ENCODE measurements at regions not wholly inside any gene's neighbourhood (a gene's known extent, or its start where the extent isn't known, plus 50 kb on each side); places are given as distances from the start of the nearest gene placed in this dataset.
A peak's percentile ranks its signal among the peaks of the same experiment; 100 is the strongest.
"Not testable (repeated sequence)": the region's sequence is repeated elsewhere in the genome, so short reads cannot be mapped to it uniquely, and the experiment has no call there.

GRCh38 chr6:9056556-9056955 is 621.2 kb upstream of the SLC35B3 start:
- H3K9me3 ChIP-seq (ENCODE audit: control insufficient read depth in 5 of 5, low read length in 5 of 5), result no peaks in the 10 kb centered on the region
- no peaks in the 10 kb centered on the region for H3K36me3 ChIP-seq (ENCODE audit: control insufficient read depth in 5 of 5, insufficient read depth in 5 of 5, low read length in 5 of 5)
- no peaks in the 10 kb centered on the region for H3K4me1 ChIP-seq (ENCODE audit: control insufficient read depth in 5 of 5, insufficient read depth in 5 of 5, low read length in 5 of 5)
- no peaks in the 10 kb centered on the region for H3K27me3 ChIP-seq (ENCODE audit: control insufficient read depth in 5 of 5, insufficient read depth in 4 of 5, low read length in 5 of 5)
- no peak overlapping the region for H3K9ac ChIP-seq (ENCODE audit: low read length in 5 of 5)
- no peak overlapping the region for H3K27ac ChIP-seq (ENCODE audit: low read depth, low read length)
- H3K4me3 ChIP-seq (ENCODE audit: low read depth in 1 of 5, low read length in 5 of 5), result no peak overlapping the region

- Histone ChIP-seq H3K36me3 (ENCODE audit: control insufficient read depth in 5 of 5, insufficient read depth in 5 of 5, low read length in 5 of 5) (no peaks in the 10 kb centered on the region), H3K4me3 (ENCODE audit: low read depth in 1 of 5, low read length in 5 of 5) (no peak overlapping the region), H3K9ac (ENCODE audit: low read length in 5 of 5) (no peak overlapping the region), H3K27me3 (ENCODE audit: control insufficient read depth in 5 of 5, insufficient read depth in 4 of 5, low read length in 5 of 5) (no peaks in the 10 kb centered on the region), H3K27ac (ENCODE audit: low read depth, low read length) (no peak overlapping the region), H3K4me1 (ENCODE audit: control insufficient read depth in 5 of 5, insufficient read depth in 5 of 5, low read length in 5 of 5) (no peaks in the 10 kb centered on the region), H3K9me3 (ENCODE audit: control insufficient read depth in 5 of 5, low read length in 5 of 5) (no peaks in the 10 kb centered on the region)
Observed at GRCh38 chr6:9044426-9044825, 609.1 kb upstream of the SLC35B3 start.

GRCh38 chr6:9040718-9041117 is 605.4 kb upstream of the SLC35B3 start:
- H3K9me3 ChIP-seq (ENCODE audit: control insufficient read depth in 5 of 5, low read length in 5 of 5), result no peaks in the 10 kb centered on the region
- no peak overlapping the region for H3K4me3 ChIP-seq (ENCODE audit: low read depth in 1 of 5, low read length in 5 of 5)
- H3K27me3 ChIP-seq (ENCODE audit: control insufficient read depth in 5 of 5, insufficient read depth in 4 of 5, low read length in 5 of 5), result no peaks in the 10 kb centered on the region
- no peaks in the 10 kb centered on the region for H3K4me1 ChIP-seq (ENCODE audit: control insufficient read depth in 5 of 5, insufficient read depth in 5 of 5, low read length in 5 of 5)
- H3K27ac ChIP-seq (ENCODE audit: low read depth, low read length), result no peak overlapping the region
- H3K9ac ChIP-seq (ENCODE audit: low read length in 5 of 5), result no peak overlapping the region
- H3K36me3 ChIP-seq (ENCODE audit: control insufficient read depth in 5 of 5, insufficient read depth in 5 of 5, low read length in 5 of 5), result no peaks in the 10 kb centered on the region

- no peaks in the 10 kb centered on the region for H3K4me1 ChIP-seq (ENCODE audit: control insufficient read depth in 5 of 5, insufficient read depth in 5 of 5, low read length in 5 of 5)
- no peaks in the 10 kb centered on the region for H3K9me3 ChIP-seq (ENCODE audit: control insufficient read depth in 5 of 5, low read length in 5 of 5)
- no peak overlapping the region for H3K27ac ChIP-seq (ENCODE audit: low read depth, low read length)
- no peak overlapping the region for H3K9ac ChIP-seq (ENCODE audit: low read length in 5 of 5)
- no peak overlapping the region for H3K4me3 ChIP-seq (ENCODE audit: low read depth in 1 of 5, low read length in 5 of 5)
- no peaks in the 10 kb centered on the region for H3K36me3 ChIP-seq (ENCODE audit: control insufficient read depth in 5 of 5, insufficient read depth in 5 of 5, low read length in 5 of 5)
- no peaks in the 10 kb centered on the region for H3K27me3 ChIP-seq (ENCODE audit: control insufficient read depth in 5 of 5, insufficient read depth in 4 of 5, low read length in 5 of 5)
Observed at GRCh38 chr6:9039258-9039657, 603.9 kb upstream of the SLC35B3 start.

GRCh38 chr6:9028086-9028485 is 592.7 kb upstream of the SLC35B3 start:
- no peak overlapping the region for H3K9ac ChIP-seq (ENCODE audit: low read length in 5 of 5)
- H3K27ac ChIP-seq (ENCODE audit: low read depth, low read length), result no peak overlapping the region
- peaks cover 0 to 2% (median 0%) of the 10 kb centered on the region in 5 donors for H3K4me1 ChIP-seq (ENCODE audit: control insufficient read depth in 5 of 5, insufficient read depth in 5 of 5, low read length in 5 of 5)
- H3K27me3 ChIP-seq (ENCODE audit: control insufficient read depth in 5 of 5, insufficient read depth in 4 of 5, low read length in 5 of 5), result peaks cover 0 to 7% (median 0%) of the 10 kb centered on the region in 5 donors
- H3K36me3 ChIP-seq (ENCODE audit: control insufficient read depth in 5 of 5, insufficient read depth in 5 of 5, low read length in 5 of 5), result no peaks in the 10 kb centered on the region
- peaks cover 0 to 5% (median 3%) of the 10 kb centered on the region in 5 donors for H3K9me3 ChIP-seq (ENCODE audit: control insufficient read depth in 5 of 5, low read length in 5 of 5)
- no peak overlapping the region for H3K4me3 ChIP-seq (ENCODE audit: low read depth in 1 of 5, low read length in 5 of 5)

- peaks cover 0 to 5% (median 3%) of the 10 kb centered on the region in 5 donors for H3K9me3 ChIP-seq (ENCODE audit: control insufficient read depth in 5 of 5, low read length in 5 of 5)
- no peak overlapping the region for H3K27ac ChIP-seq (ENCODE audit: low read depth, low read length)
- H3K4me3 ChIP-seq (ENCODE audit: low read depth in 1 of 5, low read length in 5 of 5), result no peak overlapping the region
- H3K27me3 ChIP-seq (ENCODE audit: control insufficient read depth in 5 of 5, insufficient read depth in 4 of 5, low read length in 5 of 5), result peaks cover 0 to 7% (median 0%) of the 10 kb centered on the region in 5 donors
- peaks cover 0 to 2% (median 0%) of the 10 kb centered on the region in 5 donors for H3K4me1 ChIP-seq (ENCODE audit: control insufficient read depth in 5 of 5, insufficient read depth in 5 of 5, low read length in 5 of 5)
- H3K36me3 ChIP-seq (ENCODE audit: control insufficient read depth in 5 of 5, insufficient read depth in 5 of 5, low read length in 5 of 5), result no peaks in the 10 kb centered on the region
- H3K9ac ChIP-seq (ENCODE audit: low read length in 5 of 5), result no peak overlapping the region
Observed at GRCh38 chr6:9025796-9026394, 590.5 kb upstream of the SLC35B3 start.

- Histone ChIP-seq H3K27ac (ENCODE audit: low read depth, low read length) (no peak overlapping the region), H3K9me3 (ENCODE audit: control insufficient read depth in 5 of 5, low read length in 5 of 5) (peaks cover 0 to 5% (median 2%) of the 10 kb centered on the region in 5 donors), H3K9ac (ENCODE audit: low read length in 5 of 5) (no peak overlapping the region), H3K4me3 (ENCODE audit: low read depth in 1 of 5, low read length in 5 of 5) (peak overlapping the region in 2 of 5 donors; percentile 33 to 59), H3K27me3 (ENCODE audit: control insufficient read depth in 5 of 5, insufficient read depth in 4 of 5, low read length in 5 of 5) (peaks cover 0 to 7% (median 0%) of the 10 kb centered on the region in 5 donors), H3K4me1 (ENCODE audit: control insufficient read depth in 5 of 5, insufficient read depth in 5 of 5, low read length in 5 of 5) (peaks cover 0 to 2% (median 0%) of the 10 kb centered on the region in 5 donors), H3K36me3 (ENCODE audit: control insufficient read depth in 5 of 5, insufficient read depth in 5 of 5, low read length in 5 of 5) (no peaks in the 10 kb centered on the region)
Observed at GRCh38 chr6:9025228-9025627, 589.9 kb upstream of the SLC35B3 start.

- not testable (repeated sequence) for H3K27me3 ChIP-seq (ENCODE audit: control insufficient read depth in 5 of 5, insufficient read depth in 4 of 5, low read length in 5 of 5); H3K4me3 ChIP-seq (ENCODE audit: low read depth in 1 of 5, low read length in 5 of 5); H3K36me3 ChIP-seq (ENCODE audit: control insufficient read depth in 5 of 5, insufficient read depth in 5 of 5, low read length in 5 of 5); H3K9me3 ChIP-seq (ENCODE audit: control insufficient read depth in 5 of 5, low read length in 5 of 5); H3K27ac ChIP-seq (ENCODE audit: low read depth, low read length); H3K4me1 ChIP-seq (ENCODE audit: control insufficient read depth in 5 of 5, insufficient read depth in 5 of 5, low read length in 5 of 5); H3K9ac ChIP-seq (ENCODE audit: low read length in 5 of 5)
Observed at GRCh38 chr6:9024246-9024645, 588.9 kb upstream of the SLC35B3 start.

GRCh38 chr6:9020001-9020400 is 584.7 kb upstream of the SLC35B3 start:
- no peaks in the 10 kb centered on the region for H3K27me3 ChIP-seq (ENCODE audit: control insufficient read depth in 5 of 5, insufficient read depth in 4 of 5, low read length in 5 of 5)
- H3K9ac ChIP-seq (ENCODE audit: low read length in 5 of 5), result no peak overlapping the region
- no peak overlapping the region for H3K4me3 ChIP-seq (ENCODE audit: low read depth in 1 of 5, low read length in 5 of 5)
- H3K9me3 ChIP-seq (ENCODE audit: control insufficient read depth in 5 of 5, low read length in 5 of 5), result no peaks in the 10 kb centered on the region
- H3K4me1 ChIP-seq (ENCODE audit: control insufficient read depth in 5 of 5, insufficient read depth in 5 of 5, low read length in 5 of 5), result no peaks in the 10 kb centered on the region
- no peak overlapping the region for H3K27ac ChIP-seq (ENCODE audit: low read depth, low read length)
- H3K36me3 ChIP-seq (ENCODE audit: control insufficient read depth in 5 of 5, insufficient read depth in 5 of 5, low read length in 5 of 5), result no peaks in the 10 kb centered on the region

GRCh38 chr6:9009931-9010330 is 574.6 kb upstream of the SLC35B3 start:
- no peaks in the 10 kb centered on the region for H3K36me3 ChIP-seq (ENCODE audit: control insufficient read depth in 5 of 5, insufficient read depth in 5 of 5, low read length in 5 of 5)
- H3K9ac ChIP-seq (ENCODE audit: low read length in 5 of 5), result no peak overlapping the region
- H3K9me3 ChIP-seq (ENCODE audit: control insufficient read depth in 5 of 5, low read length in 5 of 5), result peaks cover 0 to 3% (median 0%) of the 10 kb centered on the region in 5 donors
- H3K4me1 ChIP-seq (ENCODE audit: control insufficient read depth in 5 of 5, insufficient read depth in 5 of 5, low read length in 5 of 5), result no peaks in the 10 kb centered on the region
- no peak overlapping the region for H3K27ac ChIP-seq (ENCODE audit: low read depth, low read length)
- H3K27me3 ChIP-seq (ENCODE audit: control insufficient read depth in 5 of 5, insufficient read depth in 4 of 5, low read length in 5 of 5), result no peaks in the 10 kb centered on the region
- H3K4me3 ChIP-seq (ENCODE audit: low read depth in 1 of 5, low read length in 5 of 5), result no peak overlapping the region

Data from subcutaneous abdominal adipose tissue (tissue), 5 donors.